ENCODE measurements at regions not wholly inside any gene's neighbourhood (a gene's known extent, or its start where the extent isn't known, plus 50 kb on each side); places are given as distances from the start of the nearest gene placed in this dataset.

GRCh38 chr11:105432241-105432995, 177.5 kb upstream of the GRIA4 start:
- 38 to 69% (median 54%) methylated on average over 3 of the region's 3 CpGs for WGBS, 4 donors
- no peaks in the 10 kb centered on the region for H3K4me1 ChIP-seq (replicated peaks in 1 of 2)
- no peak overlapping the region for H3K4me3 ChIP-seq
- H3K9me3 ChIP-seq (replicated peaks in 1 of 3): peaks cover 0 to 2% (median 0%) of the 10 kb centered on the region in 3 donors
- H3K27me3 ChIP-seq: no peaks in the 10 kb centered on the region
- intact Hi-C loops (cut with DNase I): no loop called here
- no peak overlapping the region for H3K27ac ChIP-seq
- H3K36me3 ChIP-seq (replicated peaks in 1 of 2): no peaks in the 10 kb centered on the region
- TF ChIP-seq POLR2A (IDR thresholded peaks at IDR 0.05) (no peak), CTCF (IDR thresholded peaks at IDR 0.05) (no peak)
- no peak for DNase-seq

- WGBS, 4 donors: 49 to 67% (median 56%) methylated on average over 6 of the region's 6 CpGs
- Histone ChIP-seq H3K27me3 (no peaks in the 10 kb centered on the region), H3K36me3 (replicated peaks in 1 of 2) (no peaks in the 10 kb centered on the region), H3K9me3 (replicated peaks in 1 of 3) (no peaks in the 10 kb centered on the region), H3K27ac (no peak overlapping the region), H3K4me1 (replicated peaks in 1 of 2) (no peaks in the 10 kb centered on the region), H3K4me3 (no peak overlapping the region)
- intact Hi-C loops (cut with DNase I): no loop called here
- DNase-seq: no peak
- TF ChIP-seq POLR2A (IDR thresholded peaks at IDR 0.05): no peak
- TF ChIP-seq CTCF (IDR thresholded peaks at IDR 0.05): no peak
These were observed 180.6 kb upstream of the GRIA4 start for GRCh38 chr11:105429096-105429910.

- H3K4me3 ChIP-seq: no peak overlapping the region
- TF ChIP-seq CTCF (IDR thresholded peaks at IDR 0.05): no peak
- no peak for TF ChIP-seq POLR2A (IDR thresholded peaks at IDR 0.05)
- intact Hi-C loops (cut with DNase I): no loop called here
- DNase-seq: no peak
- H3K27ac ChIP-seq: no peak overlapping the region
- 68 to 88% (median 80%) methylated on average over 1 of the region's 1 CpG for WGBS, 4 donors
- no peaks in the 10 kb centered on the region for H3K36me3 ChIP-seq (replicated peaks in 1 of 2)
- no peaks in the 10 kb centered on the region for H3K4me1 ChIP-seq (replicated peaks in 1 of 2)
- H3K9me3 ChIP-seq (replicated peaks in 1 of 3): no peaks in the 10 kb centered on the region
- no peaks in the 10 kb centered on the region for H3K27me3 ChIP-seq
These were observed 202.8 kb upstream of the GRIA4 start for GRCh38 chr11:105407101-105407500.

GRCh38 chr11:105401269-105401809, 208.5 kb upstream of the GRIA4 start:
- Histone ChIP-seq H3K4me3 (no peak overlapping the region), H3K27me3 (no peaks in the 10 kb centered on the region), H3K36me3 (replicated peaks in 1 of 2) (no peaks in the 10 kb centered on the region), H3K4me1 (replicated peaks in 1 of 2) (no peaks in the 10 kb centered on the region), H3K9me3 (replicated peaks in 1 of 3) (no peaks in the 10 kb centered on the region), H3K27ac (no peak overlapping the region)
- peak in 1 of 7 donors; percentile 57 for DNase-seq
- TF ChIP-seq CTCF (IDR thresholded peaks at IDR 0.05) (no peak), POLR2A (IDR thresholded peaks at IDR 0.05) (no peak)
- WGBS, 4 donors: 71 to 89% (median 76%) methylated on average over 2 of the region's 2 CpGs
- intact Hi-C loops (cut with DNase I): no loop called here
